Esophagus muscularis mucosa (tissue), 4 donors: ENCODE measurements at regions not wholly inside any gene's neighbourhood (a gene's known extent, or its start where the extent isn't known, plus 50 kb on each side); places are given as distances from the start of the nearest gene placed in this dataset.
A peak's percentile ranks its signal among the peaks of the same experiment; 100 is the strongest.

Experiments
- DNase-seq: peaks from one replicate; pipeline ENCODE4 v3.0.0-alpha.2; 2017; ENCODE audit errors: extremely low spot score
- H3K27ac ChIP-seq, 4 donors: fragments of 200-600 bp; sonication (generic); replicated peaks in 1 of 4; 1 replicate in 3 of 4; 2 replicates in 1 of 4; pipeline ENCODE4 v1.5.1; 2016 to 2019; ENCODE audit warnings: mild to moderate bottlenecking in 1 of 4
- H3K27me3 ChIP-seq, 4 donors: fragments of 200-600 bp; sonication (generic); one replicate each; pipeline versions ENCODE4 v1.5.1 to v1.6.0; 2016 to 2019
- H3K36me3 ChIP-seq, 4 donors: fragments of 200-600 bp; sonication (generic); one replicate each; pipeline ENCODE4 v1.5.1; 2016 to 2019
- H3K4me1 ChIP-seq, 4 donors: fragments of 200-600 bp; sonication (generic); one replicate each; pipeline ENCODE4 v1.5.1; 2016 to 2019
- H3K4me3 ChIP-seq, 4 donors: fragments of 200-600 bp; sonication (generic); 1 replicate in 2 of 4; 2 replicates in 2 of 4; pipeline ENCODE4 v1.5.1; 2016 to 2019; ENCODE audit warnings: mild to moderate bottlenecking in 4 of 4, moderate library complexity in 1 of 4
- H3K9me3 ChIP-seq, 4 donors: fragments of 200-600 bp; sonication (generic); 1 replicate in 3 of 4; 2 replicates in 1 of 4; pipeline ENCODE4 v1.5.1; 2016 to 2019
- EP300 ChIP-seq: sonication (generic); formaldehyde crosslinking; IDR thresholded peaks from one replicate; pipeline ENCODE4 v1.6.1; 2017; ENCODE audit warnings: antibody characterized with exemption
- POLR2A ChIP-seq: fragments of 450-650 bp; IDR thresholded peaks from one replicate; pipeline ENCODE4 v1.6.1; 2017; ENCODE audit warnings: antibody characterized with exemption, moderate library complexity, mild to moderate bottlenecking, low read depth
- POLR2AphosphoS5 ChIP-seq, 2 donors: sonication (generic); formaldehyde crosslinking; IDR thresholded peaks; one replicate each; pipeline ENCODE4 v1.6.1; 2017; ENCODE audit warnings: antibody characterized with exemption in 2 of 2
- WGBS: methylation state at CpG from one replicate; pipeline ENCODE4 v1.1.5; 2018; 5-methylcytosine and 5-hydroxymethylcytosine counted together
- intact Hi-C: fragments of 100-400 bp; cut with DNase I; formaldehyde crosslinking; loops from one replicate; pipeline ENCODE4 v1.15.1; 2023
- TF ChIP-seq, protein P1 (sequence below), 3 experiments: fragments of 200-600 bp in 2 of 3; fragments of 450-650 bp in 1 of 3; sonication (generic) in 2 of 3; IDR thresholded peaks; one replicate each; pipeline ENCODE4 v1.5.1; 2017 to 2019; ENCODE audit warnings: antibody characterized with exemption in 3 of 3, mild to moderate bottlenecking in 2 of 3, moderate library complexity in 1 of 3

DNA sequence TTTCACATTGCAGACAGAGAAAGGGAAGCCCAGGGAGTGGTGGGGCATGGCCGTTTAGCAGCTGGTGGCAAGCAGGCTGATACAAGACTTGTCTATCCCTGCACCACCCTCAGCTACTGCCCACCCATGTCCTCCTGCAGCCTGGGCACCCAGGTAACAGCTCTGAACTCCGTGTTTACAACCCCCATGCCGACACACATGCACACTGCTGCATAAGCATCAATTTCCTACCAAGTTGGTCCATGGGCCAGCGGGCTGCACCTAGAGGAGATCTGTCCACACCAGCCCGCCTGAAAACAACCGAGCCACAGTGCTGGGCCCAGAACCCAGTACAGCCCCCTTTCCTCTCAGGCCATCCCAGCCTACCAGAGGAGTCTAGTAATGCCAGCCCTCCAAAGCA, 75.9 kb upstream of the C14orf180 start:
- DNase-seq, result no peak
- Histone ChIP-seq H3K4me3 (no peak overlapping the region), H3K36me3 (no peaks in the 10 kb centered on the region), H3K27ac (no peak overlapping the region), H3K27me3 (peaks cover 0 to 40% (median 0%) of the 10 kb centered on the region in 4 donors), H3K4me1 (no peaks in the 10 kb centered on the region), H3K9me3 (peaks cover 0 to 48% (median 35%) of the 10 kb centered on the region in 4 donors)
- TF ChIP-seq POLR2A (no peak), EP300 (no peak), POLR2AphosphoS5 (IDR thresholded peaks at IDR 0.05) (no peak)
- TF ChIP-seq, protein P1, sequence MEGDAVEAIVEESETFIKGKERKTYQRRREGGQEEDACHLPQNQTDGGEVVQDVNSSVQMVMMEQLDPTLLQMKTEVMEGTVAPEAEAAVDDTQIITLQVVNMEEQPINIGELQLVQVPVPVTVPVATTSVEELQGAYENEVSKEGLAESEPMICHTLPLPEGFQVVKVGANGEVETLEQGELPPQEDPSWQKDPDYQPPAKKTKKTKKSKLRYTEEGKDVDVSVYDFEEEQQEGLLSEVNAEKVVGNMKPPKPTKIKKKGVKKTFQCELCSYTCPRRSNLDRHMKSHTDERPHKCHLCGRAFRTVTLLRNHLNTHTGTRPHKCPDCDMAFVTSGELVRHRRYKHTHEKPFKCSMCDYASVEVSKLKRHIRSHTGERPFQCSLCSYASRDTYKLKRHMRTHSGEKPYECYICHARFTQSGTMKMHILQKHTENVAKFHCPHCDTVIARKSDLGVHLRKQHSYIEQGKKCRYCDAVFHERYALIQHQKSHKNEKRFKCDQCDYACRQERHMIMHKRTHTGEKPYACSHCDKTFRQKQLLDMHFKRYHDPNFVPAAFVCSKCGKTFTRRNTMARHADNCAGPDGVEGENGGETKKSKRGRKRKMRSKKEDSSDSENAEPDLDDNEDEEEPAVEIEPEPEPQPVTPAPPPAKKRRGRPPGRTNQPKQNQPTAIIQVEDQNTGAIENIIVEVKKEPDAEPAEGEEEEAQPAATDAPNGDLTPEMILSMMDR (IDR thresholded peaks at IDR 0.05), result no peak
- intact Hi-C loops, result no loop called here
- WGBS, result 72% methylated on average over 6 of the region's 6 CpGs

DNA sequence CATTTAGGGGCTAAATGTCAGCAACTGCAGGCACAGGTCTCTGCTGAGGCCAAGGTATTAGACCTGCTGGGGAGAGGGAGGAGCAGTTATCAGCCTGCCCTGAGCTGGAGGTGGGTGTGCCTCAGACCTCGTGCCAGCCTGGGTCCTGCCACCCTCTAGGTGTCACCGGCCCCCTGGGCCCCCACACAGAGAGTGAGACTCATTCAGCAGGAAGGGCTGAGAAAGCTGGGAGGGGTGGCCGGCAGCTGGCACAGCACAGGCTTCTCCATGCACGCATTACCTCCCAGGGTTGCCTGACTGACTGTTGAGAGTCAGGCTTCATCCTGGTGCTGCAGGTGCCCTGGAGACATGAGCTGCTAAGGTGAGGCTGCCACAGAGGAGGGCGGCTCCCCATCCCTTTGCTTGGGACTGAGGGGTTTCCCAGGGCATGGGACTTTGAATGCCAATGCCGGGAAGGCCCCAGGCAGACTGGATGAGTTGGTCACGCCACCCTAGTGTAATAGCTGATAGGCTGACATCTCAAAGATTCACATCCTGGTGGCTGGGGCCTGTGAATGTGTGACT, 75.3 kb upstream of the C14orf180 start:
- H3K4me3 ChIP-seq, result no peak overlapping the region
- intact Hi-C loops, result no loop called here
- TF ChIP-seq POLR2A (no peak), EP300 (no peak), POLR2AphosphoS5 (IDR thresholded peaks at IDR 0.05) (no peak)
- TF ChIP-seq, protein P1 (IDR thresholded peaks at IDR 0.05), result no peak
- WGBS, result 86% methylated on average over 5 of the region's 7 CpGs
- peaks cover 0 to 48% (median 35%) of the 10 kb centered on the region in 4 donors for H3K9me3 ChIP-seq
- peaks cover 0 to 44% (median 0%) of the 10 kb centered on the region in 4 donors for H3K27me3 ChIP-seq
- no peaks in the 10 kb centered on the region for H3K4me1 ChIP-seq
- no peaks in the 10 kb centered on the region for H3K36me3 ChIP-seq
- no peak overlapping the region for H3K27ac ChIP-seq
- DNase-seq, result no peak

DNA sequence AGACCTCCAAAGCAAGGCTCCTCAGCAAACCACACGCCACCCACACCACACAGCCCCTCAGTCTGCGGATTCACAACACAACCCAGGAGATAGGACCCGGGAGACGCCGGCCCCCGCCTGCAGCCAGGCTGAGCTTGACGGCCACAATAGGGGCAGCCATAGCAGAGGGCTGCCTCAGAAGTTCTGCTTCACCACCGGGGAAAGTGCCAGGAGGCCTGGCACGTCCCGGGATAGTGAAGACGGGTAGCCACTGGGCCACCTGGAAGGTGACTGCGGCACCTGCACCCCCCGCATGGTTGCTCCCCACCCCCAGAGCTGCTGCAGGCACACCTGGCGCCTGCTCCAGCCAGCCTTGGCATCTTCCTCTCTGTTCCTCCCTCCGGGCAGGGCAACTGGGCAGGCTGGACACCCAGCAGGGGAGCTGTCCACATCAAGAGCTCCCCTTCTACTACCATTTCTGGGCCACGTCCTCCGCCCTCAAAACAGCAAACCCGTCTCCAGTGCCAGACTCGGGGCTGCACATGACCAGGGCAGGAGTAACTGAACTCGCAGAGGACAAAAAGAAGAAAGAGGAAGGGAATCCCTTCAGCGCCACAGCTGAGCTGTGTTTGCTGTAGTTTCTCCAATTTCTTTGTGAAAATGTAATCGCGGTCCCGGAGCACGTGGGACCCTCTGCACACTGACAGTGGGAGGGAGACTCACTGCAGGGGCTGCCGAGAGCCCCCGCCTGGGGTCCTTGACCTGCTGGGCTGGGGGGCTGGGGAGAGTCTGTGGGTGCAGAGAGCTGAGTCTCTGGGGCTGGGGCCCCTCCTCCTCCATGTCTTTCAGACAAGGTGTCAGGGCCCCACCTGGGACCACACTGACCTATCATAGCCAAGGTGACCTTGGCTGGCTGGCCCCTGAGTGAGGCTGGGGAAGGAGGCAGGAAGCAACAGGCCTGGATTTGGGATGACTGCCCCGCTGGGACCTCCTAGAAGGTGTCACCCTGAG, 74.2 kb upstream of the C14orf180 start:
- TF ChIP-seq POLR2A (no peak), POLR2AphosphoS5 (IDR thresholded peaks at IDR 0.05) (no peak), EP300 (no peak)
- TF ChIP-seq, protein P1 (IDR thresholded peaks at IDR 0.05), result no peak
- Histone ChIP-seq H3K4me1 (no peaks in the 10 kb centered on the region), H3K4me3 (no peak overlapping the region), H3K27me3 (peaks cover 0 to 51% (median 0%) of the 10 kb centered on the region in 4 donors), H3K9me3 (peaks cover 0 to 47% (median 35%) of the 10 kb centered on the region in 4 donors), H3K36me3 (no peaks in the 10 kb centered on the region), H3K27ac (no peak overlapping the region)
- 79% methylated on average over 24 of the region's 28 CpGs for WGBS
- intact Hi-C loops, result no loop called here
- peak; percentile 66 for DNase-seq

DNA sequence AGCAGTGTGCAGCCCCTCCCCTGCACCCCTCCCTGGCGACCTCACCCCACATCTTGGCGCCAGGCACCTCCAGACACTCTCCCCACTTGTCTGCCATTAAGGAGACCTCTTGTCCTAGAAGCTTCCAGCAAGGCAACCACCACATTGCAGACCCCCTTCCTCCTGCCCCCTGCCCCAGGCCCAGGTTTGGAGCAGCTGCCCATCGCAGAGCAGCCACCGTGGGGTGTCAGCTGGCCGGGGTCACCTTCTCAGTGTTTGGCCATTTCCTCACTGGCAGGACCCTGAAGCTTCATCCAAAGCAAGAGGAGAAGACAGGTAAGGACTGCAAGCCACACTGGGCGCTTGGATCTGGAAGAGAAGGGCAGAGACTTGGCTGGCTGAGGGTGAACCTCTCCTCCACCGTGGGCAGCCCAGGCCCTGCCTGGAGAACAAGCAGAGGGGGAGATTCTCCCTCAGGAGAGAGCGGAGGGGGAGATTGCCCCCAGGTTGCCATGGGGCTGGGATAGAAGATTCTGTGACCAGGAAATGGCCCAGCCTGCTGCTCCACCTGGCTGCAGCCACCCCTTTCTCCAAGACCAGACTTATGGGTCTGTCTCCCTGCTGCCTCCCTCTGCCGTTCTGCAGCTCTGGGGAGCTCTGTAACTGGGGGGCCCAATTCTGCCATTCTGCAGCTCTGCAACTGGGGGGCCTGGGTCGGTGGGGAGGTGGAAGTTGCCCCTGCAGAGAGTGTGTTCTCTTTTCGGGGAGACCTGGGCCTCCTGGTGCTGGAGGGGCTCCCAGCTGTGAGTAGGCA, 72.9 kb upstream of the C14orf180 start:
- intact Hi-C loops, result no loop called here
- no peak for DNase-seq
- TF ChIP-seq, protein P1 (IDR thresholded peaks at IDR 0.05), result no peak
- no peak overlapping the region for H3K27ac ChIP-seq
- 73% methylated on average over 8 of the region's 11 CpGs for WGBS
- no peaks in the 10 kb centered on the region for H3K36me3 ChIP-seq
- H3K27me3 ChIP-seq, result peaks cover 0 to 62% (median 0%) of the 10 kb centered on the region in 4 donors
- no peak overlapping the region for H3K4me3 ChIP-seq
- peaks cover 0 to 34% (median 27%) of the 10 kb centered on the region in 4 donors for H3K9me3 ChIP-seq
- H3K4me1 ChIP-seq, result no peaks in the 10 kb centered on the region
